ENCODE measurements at regions not wholly inside any gene's neighbourhood (a gene's known extent, or its start where the extent isn't known, plus 50 kb on each side); places are given as distances from the start of the nearest gene placed in this dataset.

- DNase-seq: peak; percentile 38
Measured at GRCh38 chr12:75720812-75721641, 209.6 kb upstream of the KRR1 start.

GRCh38 chr12:75717902-75718301, 206.5 kb upstream of the KRR1 start:
- no peak for DNase-seq

GRCh38 chr12:75716291-75717025, 205.0 kb upstream of the KRR1 start:
- DNase-seq: peak; percentile 68

- no peak for DNase-seq
Measured at GRCh38 chr12:75715682-75716081, 204.3 kb upstream of the KRR1 start.

- no peak for DNase-seq
Measured at GRCh38 chr12:75715323-75715644, 203.9 kb upstream of the KRR1 start.

GRCh38 chr12:75714462-75715322, 203.3 kb upstream of the KRR1 start:
- DNase-seq: no peak

GRCh38 chr12:75713434-75713833, 202.0 kb upstream of the KRR1 start:
- DNase-seq: no peak

GRCh38 chr12:75712223-75712622, 200.8 kb upstream of the KRR1 start:
- no peak for DNase-seq

- DNase-seq: peak; percentile 38
Measured at GRCh38 chr12:75711271-75711670, 199.9 kb upstream of the KRR1 start.

GRCh38 chr12:75710361-75711069, 199.1 kb upstream of the KRR1 start:
- no peak for DNase-seq

GRCh38 chr12:75709503-75709902, 198.1 kb upstream of the KRR1 start:
- peak; percentile 61 for DNase-seq

- no peak for DNase-seq
Measured at GRCh38 chr12:75708802-75709201, 197.4 kb upstream of the KRR1 start.

- DNase-seq: no peak
Measured at GRCh38 chr12:75707983-75708382, 196.6 kb upstream of the KRR1 start.

GRCh38 chr12:75706786-75707605, 195.6 kb upstream of the KRR1 start:
- DNase-seq: peak; percentile 46

- DNase-seq: peak; percentile 83
Measured at GRCh38 chr12:75705749-75706711, 194.6 kb upstream of the KRR1 start.

GRCh38 chr12:75704664-75705063, 193.3 kb upstream of the KRR1 start:
- DNase-seq: no peak

GRCh38 chr12:75704208-75704607, 192.8 kb upstream of the KRR1 start:
- no peak for DNase-seq

- DNase-seq: no peak
Measured at GRCh38 chr12:75703131-75703530, 191.7 kb upstream of the KRR1 start.

- DNase-seq: no peak
Measured at GRCh38 chr12:75702477-75703093, 191.2 kb upstream of the KRR1 start.

- DNase-seq: no peak
Measured at GRCh38 chr12:75701859-75702258, 190.4 kb upstream of the KRR1 start.
